ENCODE measurements at regions not wholly inside any gene's neighbourhood (a gene's known extent, or its start where the extent isn't known, plus 50 kb on each side); places are given as distances from the start of the nearest gene placed in this dataset.

GRCh38 chr2:239523954-239524330, 123.1 kb upstream of the HDAC4 start:
- DNase-seq (ENCODE audit: low read depth in 2 of 2) = no peak

- no peak for DNase-seq (ENCODE audit: low read depth in 2 of 2)
Observed at GRCh38 chr2:239523147-239523953, 122.5 kb upstream of the HDAC4 start.

GRCh38 chr2:239522740-239523119, 121.9 kb upstream of the HDAC4 start:
- DNase-seq (ENCODE audit: low read depth in 2 of 2) = no peak

- no peak for DNase-seq (ENCODE audit: low read depth in 2 of 2)
Observed at GRCh38 chr2:239522002-239522739, 121.4 kb upstream of the HDAC4 start.

- no peak for DNase-seq (ENCODE audit: low read depth in 2 of 2)
Observed at GRCh38 chr2:239521518-239521815, 120.6 kb upstream of the HDAC4 start.

- DNase-seq (ENCODE audit: low read depth in 2 of 2) = no peak
Observed at GRCh38 chr2:239520811-239521517, 120.1 kb upstream of the HDAC4 start.

GRCh38 chr2:239519921-239520585, 119.2 kb upstream of the HDAC4 start:
- DNase-seq (ENCODE audit: low read depth in 2 of 2) = no peak

- DNase-seq (ENCODE audit: low read depth in 2 of 2) = no peak
Observed at GRCh38 chr2:239519089-239519920, 118.5 kb upstream of the HDAC4 start.

- no peak for DNase-seq (ENCODE audit: low read depth in 2 of 2)
Observed at GRCh38 chr2:239518286-239519088, 117.7 kb upstream of the HDAC4 start.

GRCh38 chr2:239517686-239518085, 116.9 kb upstream of the HDAC4 start:
- DNase-seq (ENCODE audit: low read depth in 2 of 2) = no peak

- no peak for DNase-seq (ENCODE audit: low read depth in 2 of 2)
Observed at GRCh38 chr2:239516954-239517305, 116.1 kb upstream of the HDAC4 start.

GRCh38 chr2:239516286-239516953, 115.6 kb upstream of the HDAC4 start:
- DNase-seq (ENCODE audit: low read depth in 2 of 2) = no peak

GRCh38 chr2:239514754-239515530, 114.1 kb upstream of the HDAC4 start:
- DNase-seq (ENCODE audit: low read depth in 2 of 2) = no peak

- no peak for DNase-seq (ENCODE audit: low read depth in 2 of 2)
Observed at GRCh38 chr2:239512054-239512453, 111.2 kb upstream of the HDAC4 start.

- DNase-seq (ENCODE audit: low read depth in 2 of 2) = no peak
Observed at GRCh38 chr2:239509373-239510143, 108.7 kb upstream of the HDAC4 start.

- no peak for DNase-seq (ENCODE audit: low read depth in 2 of 2)
Observed at GRCh38 chr2:239508261-239508660, 107.4 kb upstream of the HDAC4 start.

- DNase-seq (ENCODE audit: low read depth in 2 of 2) = no peak
Observed at GRCh38 chr2:239507576-239508258, 106.9 kb upstream of the HDAC4 start.

GRCh38 chr2:239506961-239507360, 106.1 kb upstream of the HDAC4 start:
- DNase-seq (ENCODE audit: low read depth in 2 of 2) = no peak

Measured in dermis microvascular lymphatic vessel endothelial cell (primary cell).